NCI-H748 (cell line): ENCODE measurements at regions not wholly inside any gene's neighbourhood (a gene's known extent, or its start where the extent isn't known, plus 50 kb on each side); places are given as distances from the start of the nearest gene placed in this dataset.

Experiments
- DNase-seq: peaks from one replicate; lab custom pipeline; 2025; ENCODE audit not compliant: unreplicated experiment; lab: John Stamatoyannopoulos, UW

GRCh38 chr16:85549766-85550421 is 63.2 kb upstream of the GSE1 start:
- no peak for DNase-seq

GRCh38 chr16:85550422-85550864 is 62.7 kb upstream of the GSE1 start:
- no peak for DNase-seq

GRCh38 chr16:85550953-85551924 is 61.9 kb upstream of the GSE1 start:
- DNase-seq = peak; percentile 69

- no peak for DNase-seq
Measured at GRCh38 chr16:85552980-85553435, 60.1 kb upstream of the GSE1 start.

- peak; percentile 89 for DNase-seq
Measured at GRCh38 chr16:85553436-85554113, 59.5 kb upstream of the GSE1 start.

- peak; percentile 80 for DNase-seq
Measured at GRCh38 chr16:85554114-85554888, 58.8 kb upstream of the GSE1 start.

GRCh38 chr16:85554889-85555718 is 58.0 kb upstream of the GSE1 start:
- DNase-seq = peak; percentile 93

GRCh38 chr16:85555719-85556455 is 57.2 kb upstream of the GSE1 start:
- DNase-seq = peak; percentile 74

- DNase-seq = peak; percentile 71
Measured at GRCh38 chr16:85556456-85557082, 56.6 kb upstream of the GSE1 start.

GRCh38 chr16:85557083-85557970 is 55.8 kb upstream of the GSE1 start:
- peak; percentile 45 for DNase-seq

GRCh38 chr16:85557971-85558657 is 55.0 kb upstream of the GSE1 start:
- DNase-seq = peak; percentile 86

GRCh38 chr16:85560932-85561247 is 52.2 kb upstream of the GSE1 start:
- DNase-seq = no peak

GRCh38 chr16:85561248-85562092 is 51.7 kb upstream of the GSE1 start:
- no peak for DNase-seq

- peak; percentile 28 for DNase-seq
Measured at GRCh38 chr16:85562093-85562786, 50.9 kb upstream of the GSE1 start.

GRCh38 chr16:85563034-85563433 is 50.1 kb upstream of the GSE1 start:
- no peak for DNase-seq
